ENCODE measurements at regions not wholly inside any gene's neighbourhood (a gene's known extent, or its start where the extent isn't known, plus 50 kb on each side); places are given as distances from the start of the nearest gene placed in this dataset.
A peak's percentile ranks its signal among the peaks of the same experiment; 100 is the strongest.

- no peak for DNase-seq (ENCODE audit: low read depth)
Observed at GRCh38 chr18:70662588-70662987, 373.7 kb downstream of the SOCS6 start.

GRCh38 chr18:70659036-70659925 lies 370.4 kb downstream of the SOCS6 start:
- DNase-seq (ENCODE audit: low read depth): peak; percentile 12

GRCh38 chr18:70653671-70654070 lies 364.8 kb downstream of the SOCS6 start:
- no peak for DNase-seq (ENCODE audit: low read depth)

- DNase-seq (ENCODE audit: low read depth): no peak
Observed at GRCh38 chr18:70650878-70651277, 362.0 kb downstream of the SOCS6 start.

GRCh38 chr18:70649683-70650082 lies 360.8 kb downstream of the SOCS6 start:
- no peak for DNase-seq (ENCODE audit: low read depth)

GRCh38 chr18:70645971-70646370 lies 357.1 kb downstream of the SOCS6 start:
- DNase-seq (ENCODE audit: low read depth): no peak

- no peak for DNase-seq (ENCODE audit: low read depth)
Observed at GRCh38 chr18:70643812-70644211, 355.0 kb downstream of the SOCS6 start.

- DNase-seq (ENCODE audit: low read depth): no peak
Observed at GRCh38 chr18:70641156-70641775, 352.4 kb downstream of the SOCS6 start.

- no peak for DNase-seq (ENCODE audit: low read depth)
Observed at GRCh38 chr18:70640336-70640887, 351.6 kb downstream of the SOCS6 start.

- DNase-seq (ENCODE audit: low read depth): no peak
Observed at GRCh38 chr18:70636991-70637390, 348.1 kb downstream of the SOCS6 start.

GRCh38 chr18:70634576-70635147 lies 345.8 kb downstream of the SOCS6 start:
- no peak for DNase-seq (ENCODE audit: low read depth)

- no peak for DNase-seq (ENCODE audit: low read depth)
Observed at GRCh38 chr18:70627182-70627802, 338.4 kb downstream of the SOCS6 start.

GRCh38 chr18:70622622-70623419 lies 334.0 kb downstream of the SOCS6 start:
- DNase-seq (ENCODE audit: low read depth): no peak

GRCh38 chr18:70621710-70622109 lies 332.9 kb downstream of the SOCS6 start:
- no peak for DNase-seq (ENCODE audit: low read depth)

- DNase-seq (ENCODE audit: low read depth): no peak
Observed at GRCh38 chr18:70620837-70621612, 332.2 kb downstream of the SOCS6 start.

- no peak for DNase-seq (ENCODE audit: low read depth)
Observed at GRCh38 chr18:70617020-70617763, 328.3 kb downstream of the SOCS6 start.

- no peak for DNase-seq (ENCODE audit: low read depth)
Observed at GRCh38 chr18:70600225-70600925, 311.5 kb downstream of the SOCS6 start.

GRCh38 chr18:70598406-70598805 lies 309.6 kb downstream of the SOCS6 start:
- DNase-seq (ENCODE audit: low read depth): no peak

- DNase-seq (ENCODE audit: low read depth): no peak
Observed at GRCh38 chr18:70582981-70583380, 294.1 kb downstream of the SOCS6 start.
